Transverse colon (tissue), 3 donors: ENCODE measurements at regions not wholly inside any gene's neighbourhood (a gene's known extent, or its start where the extent isn't known, plus 50 kb on each side); places are given as distances from the start of the nearest gene placed in this dataset.

Source experiments
- CTCF ChIP-seq, 5 experiments: fragments of 200-600 bp in 3 of 5; fragments of 450-650 bp in 2 of 5; sonication (generic) in 3 of 5; IDR thresholded peaks; 1 replicate in 2 of 5; 2 replicates in 3 of 5; pipeline ENCODE4 v1.5.1; 2016 to 2017; ENCODE audit warnings: antibody characterized with exemption in 5 of 5, inconsistent platforms in 3 of 5, mild to moderate bottlenecking in 2 of 5, moderate library complexity in 1 of 5
- POLR2A ChIP-seq: fragments of 450-650 bp; IDR thresholded peaks from one replicate; pipeline ENCODE4 v1.6.1; 2016; ENCODE audit warnings: antibody characterized with exemption, mild to moderate bottlenecking, moderate library complexity

DNA sequence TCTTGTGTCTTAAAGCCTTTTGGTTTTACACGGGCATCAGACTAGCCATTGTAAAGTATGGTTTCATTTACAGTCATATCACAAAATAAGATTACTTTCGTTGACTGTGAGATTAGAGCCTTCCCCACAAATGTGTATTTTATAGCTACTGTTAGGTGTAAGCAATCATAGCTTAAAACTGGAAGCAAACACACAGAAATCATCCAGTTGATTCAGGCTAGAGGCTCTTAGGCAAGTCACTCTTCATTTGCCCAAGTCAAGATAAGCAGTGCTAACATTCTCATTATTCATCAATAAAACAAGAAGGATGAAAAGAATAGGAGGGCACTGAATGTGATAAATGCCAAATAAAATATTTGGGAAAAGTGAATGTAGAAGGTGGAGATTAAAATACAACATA lies 448.7 kb upstream of the FAM241A start:
- no peak for TF ChIP-seq CTCF (IDR thresholded peaks at IDR 0.05)
- TF ChIP-seq POLR2A: no peak
